RWPE1 (cell line): ENCODE measurements at regions not wholly inside any gene's neighbourhood (a gene's known extent, or its start where the extent isn't known, plus 50 kb on each side); places are given as distances from the start of the nearest gene placed in this dataset.

ENCODE experiments used
- CTCF ChIA-PET: fragments of 350-600 bp; sonication (Branson Sonifier 250); formaldehyde crosslinking; extraction: SDS; loops from one replicate; lab custom pipeline; 2021; lab: Yijun Ruan, JAX
- POLR2A ChIA-PET: fragments of 400-600 bp; formaldehyde crosslinking; extraction: SDS; loops from one replicate; lab custom pipeline; 2020; ENCODE audit warnings: antibody characterized with exemption; ENCODE audit not compliant: low non-redundant PET; lab: Yijun Ruan, JAX
- DNase-seq: peaks from one replicate; pipeline ENCODE4 v3.0.0; 2012; ENCODE audit warnings: low spot score
- H3K27ac ChIP-seq: fragments of 450-650 bp; 2 replicates; pipeline ENCODE4 v1.5.1; 2017
- CTCF ChIP-seq: fragments of 450-650 bp; conservative IDR thresholded peaks from 2 replicates; pipeline ENCODE4 v1.5.1; 2017; ENCODE audit warnings: low read depth, mild to moderate bottlenecking

GRCh38 chr3:28867836-28868235, 413.0 kb upstream of the RBMS3 start:
- H3K27ac ChIP-seq, result no peak overlapping the region
- CTCF ChIA-PET, result no interaction called here
- no peak for DNase-seq
- POLR2A ChIA-PET, result no interaction called here
- no peak for TF ChIP-seq CTCF

- CTCF ChIA-PET, result no interaction called here
- DNase-seq, result no peak
- H3K27ac ChIP-seq, result no peak overlapping the region
- no peak for TF ChIP-seq CTCF
- POLR2A ChIA-PET, result no interaction called here
These were observed 412.0 kb upstream of the RBMS3 start for GRCh38 chr3:28868897-28869296.

GRCh38 chr3:28877912-28878311, 403.0 kb upstream of the RBMS3 start:
- no peak overlapping the region for H3K27ac ChIP-seq
- no peak for TF ChIP-seq CTCF
- ChIA-PET CTCF (no interaction called here), POLR2A (no interaction called here)
- no peak for DNase-seq

GRCh38 chr3:28890373-28890772, 390.5 kb upstream of the RBMS3 start:
- ChIA-PET POLR2A (no interaction called here), CTCF (no interaction called here)
- H3K27ac ChIP-seq, result no peak overlapping the region
- no peak for DNase-seq
- TF ChIP-seq CTCF, result no peak

GRCh38 chr3:28891485-28891884, 389.4 kb upstream of the RBMS3 start:
- H3K27ac ChIP-seq, result no peak overlapping the region
- CTCF ChIA-PET, result interaction anchor here (0.6 kb wide), 1 partner anchor 50 kb away, joined by 6 read pairs; no protein-coding TSS in a partner anchor
- POLR2A ChIA-PET, result no interaction called here
- TF ChIP-seq CTCF, result no peak
- no peak for DNase-seq

- ChIA-PET POLR2A (no interaction called here), CTCF (no interaction called here)
- no peak for TF ChIP-seq CTCF
- DNase-seq, result no peak
- H3K27ac ChIP-seq, result no peak overlapping the region
These were observed 380.6 kb upstream of the RBMS3 start for GRCh38 chr3:28900301-28900700.

GRCh38 chr3:28901018-28901417, 379.9 kb upstream of the RBMS3 start:
- ChIA-PET CTCF (no interaction called here), POLR2A (no interaction called here)
- DNase-seq, result no peak
- TF ChIP-seq CTCF, result no peak
- no peak overlapping the region for H3K27ac ChIP-seq
